Suprapubic skin (tissue), 4 donors: ENCODE measurements at regions not wholly inside any gene's neighbourhood (a gene's known extent, or its start where the extent isn't known, plus 50 kb on each side); places are given as distances from the start of the nearest gene placed in this dataset.

Experiments used
- CTCF ChIP-seq, 2 donors: fragments of 200-600 bp in 1 of 2; fragments of 450-650 bp in 1 of 2; sonication (generic) in 1 of 2; IDR thresholded peaks; one replicate each; pipeline ENCODE4 v1.5.1; 2016 to 2019; ENCODE audit warnings: antibody characterized with exemption in 2 of 2, mild to moderate bottlenecking in 1 of 2, moderate library complexity in 1 of 2
- POLR2A ChIP-seq, 2 donors: fragments of 450-650 bp; IDR thresholded peaks; one replicate each; pipeline ENCODE4 v1.6.1; 2017; ENCODE audit warnings: antibody characterized with exemption in 2 of 2, mild to moderate bottlenecking in 2 of 2, moderate library complexity in 2 of 2
- POLR2AphosphoS5 ChIP-seq, 3 donors: sonication (generic); formaldehyde crosslinking; IDR thresholded peaks; one replicate each; pipeline ENCODE4 v1.6.1; 2017; ENCODE audit warnings: antibody characterized with exemption in 3 of 3

GRCh38 chr12:67504026-67504425 lies 144.5 kb upstream of the DYRK2 start:
- TF ChIP-seq CTCF (IDR thresholded peaks at IDR 0.05) (no peak), POLR2AphosphoS5 (IDR thresholded peaks at IDR 0.05) (no peak), POLR2A (IDR thresholded peaks at IDR 0.05) (no peak)
